Endothelial cell of umbilical vein (primary cell): ENCODE measurements at regions not wholly inside any gene's neighbourhood (a gene's known extent, or its start where the extent isn't known, plus 50 kb on each side); places are given as distances from the start of the nearest gene placed in this dataset.

ENCODE experiments used
- BruUV-seq: library from RNA; stranded (reverse); fragments of 400-500 nt; replicated peaks from 2 replicates; lab custom pipeline; 2021; lab: Mats Ljungman, UMichigan
- CTCF ChIA-PET: fragments of 300-600, 350-600 bp; sonication (Branson Sonifier 250); formaldehyde crosslinking; loops from one replicate; lab custom pipeline; 2021; ENCODE audit warnings: antibody characterized with exemption, inconsistent platforms; lab: Charles Lee
- POLR2A ChIA-PET: fragments of 300-600, 350-600 bp; sonication (Branson Sonifier 250); formaldehyde crosslinking; loops from one replicate; lab custom pipeline; 2021; ENCODE audit warnings: antibody characterized with exemption, inconsistent platforms; lab: Charles Lee
- DNase-seq: peaks from one replicate; pipeline ENCODE4 v3.0.0-alpha.2; 2011; ENCODE audit warnings: low read depth, low spot score
- FAIRE-seq: peaks from 2 replicates; lab custom pipeline; 2011; peaks lifted over from hg19 to GRCh38; lab: Jason Lieb, UNC
- H2AFZ ChIP-seq: 2 replicates; pipeline ENCODE4 v1.6.0; 2012; ENCODE audit warnings: low read depth, low read length, control low read depth, inconsistent platforms
- H3K27ac ChIP-seq: 2 replicates; pipeline ENCODE4 v1.5.1; 2011; ENCODE audit warnings: low read depth, mild to moderate bottlenecking, control low read depth, low read length, moderate library complexity; ENCODE audit not compliant: insufficient read depth
- H3K27me3 ChIP-seq, 2 experiments: 2 replicates each; pipeline versions ENCODE4 v1.6.0 to v1.6.1; 2011; ENCODE audit warnings: low read length in 2 of 2, mixed read lengths in 1 of 2; ENCODE audit not compliant: control insufficient read depth in 2 of 2, insufficient read depth in 2 of 2
- H3K36me3 ChIP-seq, 2 experiments: 2 replicates in 1 of 2; 3 replicates in 1 of 2; pipeline ENCODE4 v1.5.1; 2011; ENCODE audit warnings: low read length in 2 of 2, mild to moderate bottlenecking in 1 of 2, moderate library complexity in 1 of 2; ENCODE audit not compliant: control insufficient read depth in 2 of 2, insufficient read depth in 2 of 2; ENCODE audit errors: extremely low read depth in 1 of 2
- H3K4me1 ChIP-seq: 3 replicates; pipeline ENCODE4 v1.5.1; 2011; ENCODE audit warnings: mild to moderate bottlenecking, low read length; ENCODE audit not compliant: control insufficient read depth, insufficient read depth; ENCODE audit errors: extremely low read depth
- H3K4me2 ChIP-seq: 2 replicates; pipeline ENCODE4 v1.6.1; 2011; ENCODE audit warnings: low read length, control low read depth, mixed read lengths; ENCODE audit not compliant: insufficient read depth
- H3K4me3 ChIP-seq, 3 experiments: fragments of 200-600 bp in 1 of 3; sonication (generic), shearing (Covaris generic) in 1 of 3; replicated peaks in 1 of 3; 2 replicates each; pipeline ENCODE4 v1.5.1; 2011 to 2016; ENCODE audit warnings: control low read depth in 3 of 3, low read length in 3 of 3, mild to moderate bottlenecking in 2 of 3, inconsistent platforms in 1 of 3, low read depth in 1 of 3, moderate library complexity in 1 of 3; ENCODE audit not compliant: insufficient read depth in 1 of 3
- H3K79me2 ChIP-seq: 2 replicates; pipeline ENCODE4 v1.6.0; 2012; ENCODE audit warnings: low read length, inconsistent platforms; ENCODE audit not compliant: control insufficient read depth, insufficient read depth
- H3K9ac ChIP-seq: replicated peaks from 2 replicates; pipeline ENCODE3; 2011; ENCODE audit warnings: low read length, control low read depth; ENCODE audit not compliant: insufficient read depth; ENCODE audit errors: extremely low read depth
- H3K9me1 ChIP-seq: replicated peaks from 3 replicates; pipeline ENCODE4 v1.6.0; 2011; ENCODE audit warnings: mild to moderate bottlenecking, low read length; ENCODE audit not compliant: control insufficient read depth, insufficient read depth; ENCODE audit errors: extremely low read depth
- H3K9me3 ChIP-seq: replicated peaks from 2 replicates; pipeline ENCODE4 v1.5.1; 2012; ENCODE audit warnings: low read length, inconsistent platforms; ENCODE audit not compliant: control insufficient read depth, insufficient read depth
- H4K20me1 ChIP-seq: replicated peaks from 2 replicates; pipeline ENCODE3; 2011; ENCODE audit warnings: mild to moderate bottlenecking, low read length; ENCODE audit not compliant: control insufficient read depth, insufficient read depth; ENCODE audit errors: extremely low read depth
- CTCF ChIP-seq, 2 donors: IDR thresholded peaks; 1 replicate in 1 of 2; 2 replicates in 1 of 2; pipeline ENCODE4 v1.5.1; 2011; ENCODE audit warnings: low read length in 2 of 2, mild to moderate bottlenecking in 2 of 2, moderate library complexity in 2 of 2, control low read depth in 1 of 2, inconsistent platforms in 1 of 2, low read depth in 1 of 2; ENCODE audit not compliant: insufficient read depth in 1 of 2; ENCODE audit errors: extremely low read depth in 1 of 2
- EZH2 ChIP-seq: IDR thresholded peaks from 2 replicates; pipeline ENCODE4 v1.6.1; 2012; ENCODE audit warnings: borderline replicate concordance, low read depth, mild to moderate bottlenecking, moderate library complexity, low read length, inconsistent platforms; ENCODE audit not compliant: severe bottlenecking
- FOS ChIP-seq: IDR thresholded peaks from 2 replicates; pipeline ENCODE4 v1.6.1; 2011; ENCODE audit warnings: mild to moderate bottlenecking, low read length, moderate library complexity, borderline replicate concordance; ENCODE audit not compliant: insufficient read depth
- GATA2 ChIP-seq: IDR thresholded peaks from 2 replicates; pipeline ENCODE4 v1.7.0; 2011; ENCODE audit warnings: low read depth, mild to moderate bottlenecking, moderate library complexity, mixed read lengths, low read length; ENCODE audit not compliant: insufficient read length, insufficient read depth
- JUN ChIP-seq: IDR thresholded peaks from 2 replicates; pipeline ENCODE4 v1.6.1; 2011; ENCODE audit warnings: borderline replicate concordance, low read depth; ENCODE audit not compliant: insufficient read length, insufficient read depth
- MAX ChIP-seq: IDR thresholded peaks from 2 replicates; pipeline ENCODE4 v1.6.1; 2011; ENCODE audit not compliant: insufficient read depth, insufficient read length
- MYC ChIP-seq: IDR thresholded peaks from one replicate; pipeline ENCODE4 v1.6.1; 2011; ENCODE audit warnings: mild to moderate bottlenecking, low read depth, low read length
- POLR2A ChIP-seq: IDR thresholded peaks from 2 replicates; pipeline ENCODE4 v1.6.1; 2012; ENCODE audit warnings: low read depth, mild to moderate bottlenecking, control low read depth, low read length
- POLR2AphosphoS5 ChIP-seq: IDR thresholded peaks from 2 replicates; pipeline ENCODE4 v1.6.1; 2012; ENCODE audit warnings: low read depth, mild to moderate bottlenecking, control low read depth, low read length, moderate library complexity; ENCODE audit not compliant: insufficient read depth
- dilution Hi-C: fragments of 300-500 bp; cut with MboI; formaldehyde crosslinking; loops from one replicate; pipeline ENCODE4 v1.15.0; 2019; ENCODE audit warnings: low sequenced_read_pairs; ENCODE audit not compliant: extremely low pct_ligation_motif_present
- intact Hi-C: fragments of 100-400 bp; cut with micrococcal nuclease; formaldehyde crosslinking; loops from one replicate; pipeline ENCODE4 v1.10.0; 2022

- CTCF ChIA-PET = interaction anchor here (0.7 to 2.4 kb wide), 3 partner anchors 10 to 469 kb away, joined by 3 to 12 read pairs (median 5); no protein-coding TSS in a partner anchor
- Histone ChIP-seq H3K4me3 (no peak overlapping the region), H3K79me2 (no peaks in the 10 kb centered on the region), H4K20me1 (no peaks in the 10 kb centered on the region), H3K27ac (no peak overlapping the region), H3K9ac (no peak overlapping the region), H3K9me1 (no peaks in the 10 kb centered on the region), H3K36me3 (no peaks in the 10 kb centered on the region), H3K4me2 (no peak overlapping the region), H2AFZ (no peak overlapping the region), H3K9me3 (no peaks in the 10 kb centered on the region), H3K27me3 (peaks cover 3 to 9% of the 10 kb centered on the region in 2 experiments), H3K4me1 (no peaks in the 10 kb centered on the region)
- no peak for TF ChIP-seq POLR2AphosphoS5
- TF ChIP-seq MAX = no peak
- TF ChIP-seq FOS = no peak
- no peak for TF ChIP-seq CTCF (IDR thresholded peaks at IDR 0.05; ENCODE audit: extremely low read depth in 1 of 2, insufficient read depth in 1 of 2, low read depth in 1 of 2, low read length in 2 of 2)
- no peak for TF ChIP-seq JUN
- no peak for TF ChIP-seq GATA2
- TF ChIP-seq EZH2 = no peak
- TF ChIP-seq MYC = no peak
- no peak for TF ChIP-seq POLR2A
- dilution Hi-C loops = no loop called here
- no peak for FAIRE-seq
- BruUV-seq = no TSS peak
- POLR2A ChIA-PET = no interaction called here
- intact Hi-C loops = no loop called here
- DNase-seq = no peak
These were observed 58.6 kb downstream of the TMEM17 start for GRCh38 chr2:62447411-62447810.
